Naive thymus-derived CD4-positive, alpha-beta T cell (primary cell): ENCODE measurements at regions not wholly inside any gene's neighbourhood (a gene's known extent, or its start where the extent isn't known, plus 50 kb on each side); places are given as distances from the start of the nearest gene placed in this dataset.

Experiments
- ATAC-seq: fragments of 150-1000 bp; cut with Tn5 transposase; 2 replicates; pipeline ENCODE4 v1.10.0; 2021; ENCODE audit warnings: mild to moderate bottlenecking, moderate library complexity
- CTCF ChIA-PET: fragments of 350-600 bp; sonication (Branson Sonifier 250); formaldehyde crosslinking; loops from one replicate; lab custom pipeline; 2021; ENCODE audit warnings: antibody characterized with exemption; lab: Charles Lee
- POLR2A ChIA-PET: fragments of 350-600 bp; sonication (Branson Sonifier 250); formaldehyde crosslinking; loops from one replicate; lab custom pipeline; 2021; ENCODE audit warnings: antibody characterized with exemption, inconsistent platforms; lab: Charles Lee
- DNase-seq, 9 donors: peaks; one replicate each; pipeline versions ENCODE4 v3.0.0 to v3.0.0-alpha.2; 2020 to 2022; ENCODE audit warnings: mixed read lengths in 1 of 9
- H3K27ac ChIP-seq: one replicate; pipeline ENCODE4 v1.7.0; 2013; ENCODE audit warnings: mild to moderate bottlenecking, low read depth, low read length, moderate library complexity
- H3K27me3 ChIP-seq, 2 donors: one replicate each; pipeline ENCODE4 v1.7.0; 2013; ENCODE audit warnings: low read length in 2 of 2, mild to moderate bottlenecking in 2 of 2, moderate library complexity in 2 of 2; ENCODE audit not compliant: control insufficient read depth in 2 of 2, insufficient read depth in 2 of 2
- H3K36me3 ChIP-seq, 3 experiments: 1 replicate in 2 of 3; 2 replicates in 1 of 3; pipeline ENCODE4 v1.7.0; 2013; ENCODE audit warnings: low read length in 3 of 3, mild to moderate bottlenecking in 3 of 3, moderate library complexity in 1 of 3; ENCODE audit not compliant: insufficient read depth in 3 of 3, control insufficient read depth in 2 of 3
- H3K4me1 ChIP-seq, 2 donors: one replicate each; pipeline ENCODE4 v1.7.0; 2013; ENCODE audit warnings: low read length in 2 of 2, mild to moderate bottlenecking in 2 of 2, moderate library complexity in 1 of 2; ENCODE audit not compliant: control insufficient read depth in 2 of 2, insufficient read depth in 2 of 2
- H3K4me3 ChIP-seq: 2 replicates; pipeline ENCODE4 v1.7.0; 2013; ENCODE audit warnings: mild to moderate bottlenecking, low read length
- H3K9me3 ChIP-seq, 3 experiments: 1 replicate in 2 of 3; 2 replicates in 1 of 3; pipeline ENCODE4 v1.7.0; 2013; ENCODE audit warnings: low read length in 3 of 3; ENCODE audit not compliant: control insufficient read depth in 2 of 3
- H3K27ac Mint-ChIP-seq, 9 donors: one replicate each; pipeline ENCODE4 v1.8.0; 2020 to 2022; ENCODE audit warnings: mixed read lengths in 9 of 9, mild to moderate bottlenecking in 8 of 9, moderate library complexity in 5 of 9, inconsistent platforms in 2 of 9
- H3K27me3 Mint-ChIP-seq, 5 donors: one replicate each; pipeline ENCODE4 v1.8.0; 2021 to 2022; ENCODE audit warnings: mixed read lengths in 5 of 5, mild to moderate bottlenecking in 1 of 5
- H3K36me3 Mint-ChIP-seq, 5 donors: one replicate each; pipeline ENCODE4 v1.8.0; 2020 to 2022; ENCODE audit warnings: mixed read lengths in 5 of 5, mild to moderate bottlenecking in 3 of 5, inconsistent platforms in 1 of 5
- H3K4me1 Mint-ChIP-seq, 7 donors: one replicate each; pipeline ENCODE4 v1.8.0; 2020 to 2022; ENCODE audit warnings: mixed read lengths in 7 of 7, mild to moderate bottlenecking in 3 of 7, inconsistent platforms in 1 of 7
- H3K4me3 Mint-ChIP-seq, 10 donors: one replicate each; pipeline ENCODE4 v1.8.0; 2020 to 2022; ENCODE audit warnings: mild to moderate bottlenecking in 10 of 10, mixed read lengths in 10 of 10, moderate library complexity in 6 of 10, inconsistent platforms in 2 of 10
- H3K9me3 Mint-ChIP-seq, 11 donors: one replicate each; pipeline ENCODE4 v1.8.0; 2020 to 2022; ENCODE audit warnings: mixed read lengths in 11 of 11, mild to moderate bottlenecking in 4 of 11, inconsistent platforms in 1 of 11, moderate library complexity in 1 of 11
- intact Hi-C, 2 donors: fragments of 100-400 bp; cut with micrococcal nuclease; formaldehyde crosslinking; loops; one replicate each; pipeline ENCODE4 v1.15.1; 2023

GRCh38 chr13:68697551-68697950 is 1410.1 kb upstream of the ATXN8OS start:
- no peak overlapping the region for H3K27ac Mint-ChIP-seq
- Histone ChIP-seq H3K4me1 (no peaks in the 10 kb centered on the region), H3K36me3 (no peaks in the 10 kb centered on the region), H3K27ac (no peak overlapping the region), H3K4me3 (no peak overlapping the region), H3K27me3 (no peaks in the 10 kb centered on the region), H3K9me3 (no peaks in the 10 kb centered on the region)
- intact Hi-C loops: no loop called here
- H3K4me3 Mint-ChIP-seq: no peak overlapping the region
- ChIA-PET CTCF (no interaction called here), POLR2A (no interaction called here)
- no peaks in the 10 kb centered on the region for H3K4me1 Mint-ChIP-seq
- DNase-seq (no peak), ATAC-seq (no peak)
- H3K27me3 Mint-ChIP-seq: no peaks in the 10 kb centered on the region
- H3K9me3 Mint-ChIP-seq: peaks cover 0 to 18% (median 4%) of the 10 kb centered on the region in 11 donors
- H3K36me3 Mint-ChIP-seq: no peaks in the 10 kb centered on the region

GRCh38 chr13:68696907-68697306 is 1410.7 kb upstream of the ATXN8OS start:
- no peak for DNase-seq
- Histone ChIP-seq H3K36me3 (no peaks in the 10 kb centered on the region), H3K9me3 (no peaks in the 10 kb centered on the region), H3K4me1 (no peaks in the 10 kb centered on the region), H3K27me3 (no peaks in the 10 kb centered on the region), H3K27ac (no peak overlapping the region), H3K4me3 (no peak overlapping the region)
- H3K36me3 Mint-ChIP-seq: no peaks in the 10 kb centered on the region
- intact Hi-C loops: no loop called here
- no peak for ATAC-seq
- H3K4me3 Mint-ChIP-seq: no peak overlapping the region
- POLR2A ChIA-PET: no interaction called here
- CTCF ChIA-PET: no interaction called here
- no peak overlapping the region for H3K27ac Mint-ChIP-seq
- peaks cover 0 to 18% (median 1%) of the 10 kb centered on the region in 11 donors for H3K9me3 Mint-ChIP-seq
- H3K27me3 Mint-ChIP-seq: no peaks in the 10 kb centered on the region
- H3K4me1 Mint-ChIP-seq: no peaks in the 10 kb centered on the region

- Histone ChIP-seq H3K4me3 (no peak overlapping the region), H3K27me3 (no peaks in the 10 kb centered on the region), H3K4me1 (no peaks in the 10 kb centered on the region), H3K9me3 (no peaks in the 10 kb centered on the region), H3K27ac (no peak overlapping the region), H3K36me3 (no peaks in the 10 kb centered on the region)
- Mint-ChIP-seq H3K4me3 (no peak overlapping the region), H3K4me1 (no peaks in the 10 kb centered on the region), H3K36me3 (no peaks in the 10 kb centered on the region), H3K27me3 (no peaks in the 10 kb centered on the region), H3K9me3 (peaks cover 0 to 27% (median 5%) of the 10 kb centered on the region in 11 donors), H3K27ac (no peak overlapping the region)
- no peak for DNase-seq
- ATAC-seq: no peak
- POLR2A ChIA-PET: no interaction called here
- intact Hi-C loops: no loop called here
- CTCF ChIA-PET: no interaction called here
These were observed 1415.6 kb upstream of the ATXN8OS start for GRCh38 chr13:68692049-68692448.

- CTCF ChIA-PET: no interaction called here
- H3K27me3 Mint-ChIP-seq: no peaks in the 10 kb centered on the region
- no peak for DNase-seq
- H3K36me3 Mint-ChIP-seq: no peaks in the 10 kb centered on the region
- no peak for ATAC-seq
- no peaks in the 10 kb centered on the region for H3K27me3 ChIP-seq
- H3K27ac ChIP-seq: no peak overlapping the region
- POLR2A ChIA-PET: no interaction called here
- no peaks in the 10 kb centered on the region for H3K4me1 Mint-ChIP-seq
- no peak overlapping the region for H3K27ac Mint-ChIP-seq
- peaks cover 0 to 27% (median 5%) of the 10 kb centered on the region in 11 donors for H3K9me3 Mint-ChIP-seq
- no peaks in the 10 kb centered on the region for H3K9me3 ChIP-seq
- no peaks in the 10 kb centered on the region for H3K4me1 ChIP-seq
- intact Hi-C loops: no loop called here
- H3K4me3 Mint-ChIP-seq: no peak overlapping the region
- H3K36me3 ChIP-seq: no peaks in the 10 kb centered on the region
- H3K4me3 ChIP-seq: no peak overlapping the region
These were observed 1417.1 kb upstream of the ATXN8OS start for GRCh38 chr13:68690567-68690966.

- Histone ChIP-seq H3K4me3 (no peak overlapping the region), H3K4me1 (no peaks in the 10 kb centered on the region), H3K36me3 (no peaks in the 10 kb centered on the region), H3K27ac (no peak overlapping the region), H3K27me3 (no peaks in the 10 kb centered on the region), H3K9me3 (no peaks in the 10 kb centered on the region)
- Mint-ChIP-seq H3K36me3 (no peaks in the 10 kb centered on the region), H3K27ac (no peak overlapping the region), H3K27me3 (no peaks in the 10 kb centered on the region), H3K9me3 (peaks cover 0 to 12% (median 4%) of the 10 kb centered on the region in 11 donors), H3K4me1 (no peaks in the 10 kb centered on the region), H3K4me3 (no peak overlapping the region)
- POLR2A ChIA-PET: no interaction called here
- intact Hi-C loops: no loop called here
- ATAC-seq: no peak
- CTCF ChIA-PET: no interaction called here
- no peak for DNase-seq
These were observed 1431.0 kb upstream of the ATXN8OS start for GRCh38 chr13:68676513-68677115.

- no peaks in the 10 kb centered on the region for H3K4me1 Mint-ChIP-seq
- Histone ChIP-seq H3K4me1 (no peaks in the 10 kb centered on the region), H3K4me3 (no peak overlapping the region), H3K9me3 (no peaks in the 10 kb centered on the region), H3K36me3 (no peaks in the 10 kb centered on the region), H3K27ac (no peak overlapping the region), H3K27me3 (no peaks in the 10 kb centered on the region)
- POLR2A ChIA-PET: no interaction called here
- no peaks in the 10 kb centered on the region for H3K27me3 Mint-ChIP-seq
- no peak for ATAC-seq
- CTCF ChIA-PET: no interaction called here
- H3K36me3 Mint-ChIP-seq: no peaks in the 10 kb centered on the region
- H3K4me3 Mint-ChIP-seq: no peak overlapping the region
- intact Hi-C loops: no loop called here
- no peak overlapping the region for H3K27ac Mint-ChIP-seq
- H3K9me3 Mint-ChIP-seq: peaks cover 0 to 12% (median 5%) of the 10 kb centered on the region in 11 donors
- no peak for DNase-seq
These were observed 1432.4 kb upstream of the ATXN8OS start for GRCh38 chr13:68675209-68675608.

GRCh38 chr13:68667863-68668262 is 1437.7 kb upstream of the PCDH9 start:
- intact Hi-C loops: no loop called here
- H3K36me3 Mint-ChIP-seq: no peaks in the 10 kb centered on the region
- H3K4me1 Mint-ChIP-seq: no peaks in the 10 kb centered on the region
- H3K27ac Mint-ChIP-seq: no peak overlapping the region
- DNase-seq (no peak), ATAC-seq (no peak)
- no peaks in the 10 kb centered on the region for H3K9me3 ChIP-seq
- H3K36me3 ChIP-seq: no peaks in the 10 kb centered on the region
- peaks cover 0 to 10% (median 3%) of the 10 kb centered on the region in 11 donors for H3K9me3 Mint-ChIP-seq
- no peaks in the 10 kb centered on the region for H3K27me3 Mint-ChIP-seq
- no peak overlapping the region for H3K4me3 Mint-ChIP-seq
- H3K27ac ChIP-seq: no peak overlapping the region
- no peak overlapping the region for H3K4me3 ChIP-seq
- no peaks in the 10 kb centered on the region for H3K27me3 ChIP-seq
- ChIA-PET CTCF (no interaction called here), POLR2A (no interaction called here)
- no peaks in the 10 kb centered on the region for H3K4me1 ChIP-seq
